GM12875 (cell line): ENCODE measurements at regions not wholly inside any gene's neighbourhood (a gene's known extent, or its start where the extent isn't known, plus 50 kb on each side); places are given as distances from the start of the nearest gene placed in this dataset.

ENCODE experiments used
- H3K4me3 ChIP-seq: one replicate; pipeline ENCODE4 v1.5.1; 2011; ENCODE audit warnings: low read depth, low read length, control low read depth
- CTCF ChIP-seq: IDR thresholded peaks from 2 replicates; pipeline ENCODE4 v1.5.1; 2011; ENCODE audit warnings: low read depth, mild to moderate bottlenecking, control low read depth, inconsistent platforms, low read length, moderate library complexity, borderline replicate concordance; ENCODE audit not compliant: insufficient read depth

GRCh38 chr4:133440404-133440803 is 291.3 kb downstream of the PCDH10 start:
- no peak for TF ChIP-seq CTCF
- H3K4me3 ChIP-seq = no peak overlapping the region

GRCh38 chr4:133439830-133440229 is 290.7 kb downstream of the PCDH10 start:
- no peak for TF ChIP-seq CTCF
- no peak overlapping the region for H3K4me3 ChIP-seq

GRCh38 chr4:133424605-133425004 is 275.5 kb downstream of the PCDH10 start:
- TF ChIP-seq CTCF = no peak

GRCh38 chr4:133403913-133404312 is 254.8 kb downstream of the PCDH10 start:
- TF ChIP-seq CTCF = no peak
- no peak overlapping the region for H3K4me3 ChIP-seq

More at GRCh38 chr4:133424605-133425004, 275.5 kb downstream of the PCDH10 start:
- no peak overlapping the region for H3K4me3 ChIP-seq

GRCh38 chr4:133402616-133403015 is 253.5 kb downstream of the PCDH10 start:
- TF ChIP-seq CTCF = no peak

GRCh38 chr4:133394971-133395627 is 246.0 kb downstream of the PCDH10 start:
- no peak overlapping the region for H3K4me3 ChIP-seq

More at GRCh38 chr4:133402616-133403015, 253.5 kb downstream of the PCDH10 start:
- no peak overlapping the region for H3K4me3 ChIP-seq

More at GRCh38 chr4:133394971-133395627, 246.0 kb downstream of the PCDH10 start:
- no peak for TF ChIP-seq CTCF
